Aorta (tissue), 5 donors: ENCODE measurements at regions not wholly inside any gene's neighbourhood (a gene's known extent, or its start where the extent isn't known, plus 50 kb on each side); places are given as distances from the start of the nearest gene placed in this dataset.

Experiments
- ATAC-seq: fragments of 200-7000 bp; cut with Tn5 transposase; one replicate; pipeline ENCODE4 v1.9.1; 2022; ENCODE audit warnings: moderate library complexity; ENCODE audit not compliant: low FRiP score
- DNase-seq, 2 donors: peaks; one replicate each; pipeline ENCODE4 v3.0.0-alpha.2; 2020
- H3K27ac ChIP-seq, 2 donors: one replicate each; pipeline ENCODE4 v1.5.1; 2013; ENCODE audit warnings: low read length in 2 of 2, mild to moderate bottlenecking in 2 of 2, moderate library complexity in 2 of 2, control low read depth in 1 of 2, inconsistent platforms in 1 of 2, low read depth in 1 of 2
- H3K27me3 ChIP-seq, 2 donors: one replicate each; pipeline ENCODE4 v1.6.1; 2013; ENCODE audit warnings: control low read depth in 1 of 2, low read length in 1 of 2, mild to moderate bottlenecking in 1 of 2, moderate library complexity in 1 of 2; ENCODE audit not compliant: insufficient read depth in 2 of 2, control insufficient read depth in 1 of 2
- H3K36me3 ChIP-seq, 2 donors: one replicate each; pipeline ENCODE4 v1.6.1; 2013; ENCODE audit warnings: control low read depth in 1 of 2, low read length in 1 of 2, mild to moderate bottlenecking in 1 of 2; ENCODE audit not compliant: insufficient read depth in 2 of 2, control insufficient read depth in 1 of 2
- H3K4me1 ChIP-seq, 2 donors: one replicate each; pipeline ENCODE4 v1.6.1; 2013; ENCODE audit warnings: low read length in 2 of 2, control low read depth in 1 of 2, mild to moderate bottlenecking in 1 of 2, moderate library complexity in 1 of 2; ENCODE audit not compliant: insufficient read depth in 2 of 2, control insufficient read depth in 1 of 2
- H3K4me3 ChIP-seq, 2 donors: one replicate each; pipeline ENCODE4 v1.5.1; 2013; ENCODE audit warnings: low read length in 2 of 2, control low read depth in 1 of 2, mild to moderate bottlenecking in 1 of 2
- H3K9me3 ChIP-seq: one replicate; pipeline ENCODE4 v1.6.1; 2013; ENCODE audit warnings: mild to moderate bottlenecking, low read length; ENCODE audit not compliant: control insufficient read depth
- WGBS, 2 donors: extraction: QIAGEN DNeasy Blood & Tissue Kit; methylation state at CpG; one replicate each; pipeline ENCODE4 v1.1.7; 2013; 5-methylcytosine and 5-hydroxymethylcytosine counted together
- intact Hi-C, 2 donors: fragments of 100-400 bp; cut with DNase I; formaldehyde crosslinking; loops; one replicate each; pipeline versions ENCODE4 v1.14.2 to v1.15.0; 2022
- donor health status: healthy with polysubstance abuse.
- donor health status: Bipolar disorder and iron deficiency.
- donor health status: DM: no; HTN: no; CAD: no.
- donor health status: DM: no; HTN: no; CAD: no.
- donor health status: DM: yes; HTN: yes; CAD: no.

DNA sequence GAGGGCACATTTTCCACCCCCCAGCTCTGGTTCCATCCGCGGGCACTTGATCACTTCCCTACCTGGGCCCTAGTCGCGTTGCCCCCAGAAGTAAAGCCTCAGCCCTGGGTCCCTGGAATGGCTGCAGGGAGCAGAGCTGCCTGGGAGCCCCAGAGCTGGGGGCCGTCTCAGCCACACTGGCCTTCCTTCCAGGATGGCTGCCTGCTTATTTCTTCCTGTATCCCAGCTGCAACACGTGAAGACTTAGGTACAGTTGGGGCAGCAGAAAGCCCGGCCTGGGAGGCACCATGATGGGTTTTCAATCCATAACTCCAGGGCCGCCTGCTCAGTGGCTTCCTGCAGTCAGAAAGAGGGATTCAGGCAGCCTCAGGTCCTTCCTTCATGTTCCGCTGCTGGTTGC is 232.3 kb downstream of the IRX2 start:
- H3K36me3 ChIP-seq: no peaks in the 10 kb centered on the region
- 78 to 81% methylated on average over 9 of the region's 9 CpGs for WGBS, 2 donors
- no peak overlapping the region for H3K4me3 ChIP-seq
- intact Hi-C loops: no loop called here
- H3K27me3 ChIP-seq: no peaks in the 10 kb centered on the region
- H3K9me3 ChIP-seq: no peaks in the 10 kb centered on the region
- DNase-seq (no peak), ATAC-seq (no peak)
- H3K27ac ChIP-seq: no peak overlapping the region
- no peaks in the 10 kb centered on the region for H3K4me1 ChIP-seq

DNA sequence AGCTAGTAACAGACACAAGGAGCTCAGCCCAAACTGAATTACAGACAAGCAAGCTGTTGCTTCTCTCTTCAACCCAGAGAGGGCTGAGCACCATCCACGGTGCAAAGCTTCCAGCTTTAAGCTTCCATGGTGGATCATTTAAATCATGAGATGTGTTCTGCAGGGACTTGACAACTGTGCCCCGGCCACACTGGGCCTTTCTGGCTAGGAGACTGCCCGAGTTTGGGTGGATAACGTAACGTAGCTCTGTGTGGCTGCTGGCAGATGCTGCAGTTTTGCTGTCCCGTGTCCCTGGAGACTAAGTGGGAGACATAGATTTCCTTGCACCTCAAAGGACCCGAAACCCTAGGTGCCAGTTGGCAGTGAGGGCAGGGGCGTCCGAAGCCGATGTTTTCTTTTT is 234.0 kb downstream of the IRX2 start:
- WGBS, 2 donors: 76 to 77% methylated on average over 10 of the region's 10 CpGs
- intact Hi-C loops: no loop called here
- H3K9me3 ChIP-seq: no peaks in the 10 kb centered on the region

DNA sequence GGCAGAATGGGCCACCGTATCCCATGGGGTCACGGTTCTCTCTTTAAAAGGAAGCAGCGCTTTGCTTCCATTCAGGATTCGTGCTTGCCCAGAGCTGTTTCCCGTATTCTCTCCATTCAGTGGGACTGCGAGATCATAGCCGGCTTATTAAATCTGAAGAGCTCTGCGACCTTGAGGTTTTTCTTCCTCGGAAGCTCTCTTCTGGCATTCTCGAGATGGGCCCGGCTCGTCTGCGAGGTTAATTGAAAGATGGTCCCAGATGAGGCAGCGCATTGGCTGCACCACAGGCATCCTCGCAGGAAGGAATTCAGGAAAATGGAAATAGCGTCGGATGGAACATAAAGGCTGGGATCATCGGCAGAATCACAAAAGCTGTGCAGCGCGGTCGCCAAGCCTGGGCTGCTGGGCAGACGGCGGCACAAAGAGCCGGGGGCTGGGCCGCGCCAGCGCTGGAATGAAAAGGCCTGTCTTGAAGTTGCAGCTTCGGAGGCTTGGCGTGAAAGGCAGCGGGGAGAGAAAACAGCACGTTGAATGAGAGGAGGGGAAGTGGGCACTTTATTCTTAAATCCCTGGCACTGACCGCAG is 236.2 kb downstream of the IRX2 start:
- Histone ChIP-seq H3K36me3 (no peaks in the 10 kb centered on the region), H3K27me3 (no peaks in the 10 kb centered on the region), H3K4me1 (no peaks in the 10 kb centered on the region), H3K4me3 (no peak overlapping the region), H3K27ac (no peak overlapping the region), H3K9me3 (peaks cover 2% of the 10 kb centered on the region)
- ATAC-seq: no peak
- DNase-seq: no peak
- intact Hi-C loops: no loop called here
- WGBS, 2 donors: 71 to 79% methylated on average over 32 of the region's 32 CpGs

More for the DNA sequence above, 234.0 kb downstream of the IRX2 start:
- no peak overlapping the region for H3K4me3 ChIP-seq
- DNase-seq (no peak), ATAC-seq (no peak)
- H3K27ac ChIP-seq: no peak overlapping the region
- H3K4me1 ChIP-seq: no peaks in the 10 kb centered on the region
- no peaks in the 10 kb centered on the region for H3K36me3 ChIP-seq
- H3K27me3 ChIP-seq: no peaks in the 10 kb centered on the region

DNA sequence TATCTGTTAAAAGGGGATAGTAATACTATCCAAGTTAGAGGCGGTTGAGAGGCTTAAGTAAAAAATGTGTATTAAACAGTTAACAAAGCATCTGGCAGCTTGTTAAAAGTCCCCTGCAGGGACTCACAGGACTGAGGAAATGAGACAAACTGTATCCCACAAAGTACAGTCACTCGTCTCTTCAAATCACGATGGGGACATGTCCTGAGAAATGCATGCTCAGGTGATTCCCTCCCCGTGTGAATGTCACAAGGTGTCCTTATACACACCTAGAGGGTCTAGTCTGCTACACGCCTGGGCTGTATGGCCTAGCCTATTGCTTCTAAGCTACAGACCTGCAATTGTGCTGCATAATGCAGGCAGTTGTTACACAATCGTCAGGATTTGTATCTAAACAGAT is 237.0 kb downstream of the IRX2 start:
- no peak overlapping the region for H3K4me3 ChIP-seq
- H3K27ac ChIP-seq: no peak overlapping the region
- no peak for DNase-seq
- no peak for ATAC-seq
- intact Hi-C loops: no loop called here
- H3K4me1 ChIP-seq: no peaks in the 10 kb centered on the region
- H3K9me3 ChIP-seq: peaks cover 2% of the 10 kb centered on the region
- WGBS, 2 donors: 60 to 67% methylated on average over 6 of the region's 6 CpGs
- H3K36me3 ChIP-seq: no peaks in the 10 kb centered on the region
- H3K27me3 ChIP-seq: no peaks in the 10 kb centered on the region

DNA sequence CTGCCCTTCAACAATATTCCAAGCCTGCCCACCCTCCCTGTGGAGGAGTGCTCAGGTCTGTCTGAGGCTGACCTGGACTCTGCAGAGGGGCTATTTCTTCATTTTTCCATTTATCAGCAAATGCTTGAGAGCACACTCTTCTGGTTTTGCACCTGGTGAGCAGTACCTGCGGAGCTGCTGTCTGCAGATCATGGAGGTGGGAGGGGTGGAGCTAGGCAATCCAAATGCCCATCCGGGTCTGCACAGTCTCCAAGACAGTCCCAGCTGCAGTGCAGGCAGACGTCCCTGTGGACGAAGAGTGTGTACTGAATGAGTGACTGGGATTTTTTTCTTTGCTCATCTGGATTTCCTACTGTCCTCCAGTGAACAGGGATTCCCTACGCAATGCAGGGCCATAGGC is 239.8 kb downstream of the IRX2 start:
- H3K27ac ChIP-seq: no peak overlapping the region
- H3K4me1 ChIP-seq: no peaks in the 10 kb centered on the region
- no peak overlapping the region for H3K4me3 ChIP-seq
- intact Hi-C loops: no loop called here
- H3K36me3 ChIP-seq: no peaks in the 10 kb centered on the region
- peaks cover 2% of the 10 kb centered on the region for H3K9me3 ChIP-seq
- no peak for DNase-seq
- 76% methylated on average over 5 of the region's 5 CpGs for WGBS, 2 donors
- H3K27me3 ChIP-seq: no peaks in the 10 kb centered on the region
- ATAC-seq: no peak

DNA sequence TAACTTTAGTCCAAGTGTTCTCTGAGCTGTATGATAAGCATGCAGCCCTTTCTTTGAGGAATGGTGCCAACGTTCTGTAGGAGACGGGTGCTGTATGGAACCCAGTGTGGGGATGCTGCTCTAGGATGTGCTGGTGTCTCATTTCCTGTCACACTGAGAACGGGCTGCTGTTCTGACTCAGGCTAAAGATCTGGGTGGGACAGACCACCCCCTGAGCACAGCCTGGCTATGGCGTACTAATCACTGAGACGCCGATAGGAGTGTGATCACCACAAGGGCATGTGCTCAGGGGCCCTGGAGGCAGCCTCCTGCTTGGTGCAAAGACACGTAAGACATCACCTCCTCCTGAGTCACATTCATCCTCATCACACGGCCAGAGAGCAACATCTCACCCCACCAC is 240.4 kb downstream of the IRX2 start:
- H3K36me3 ChIP-seq: no peaks in the 10 kb centered on the region
- no peaks in the 10 kb centered on the region for H3K27me3 ChIP-seq
- no peak for DNase-seq
- H3K9me3 ChIP-seq: peaks cover 2% of the 10 kb centered on the region
- H3K4me1 ChIP-seq: no peaks in the 10 kb centered on the region
- no peak for ATAC-seq
- intact Hi-C loops: no loop called here
- no peak overlapping the region for H3K27ac ChIP-seq
- no peak overlapping the region for H3K4me3 ChIP-seq
- 71 to 73% methylated on average over 8 of the region's 8 CpGs for WGBS, 2 donors

DNA sequence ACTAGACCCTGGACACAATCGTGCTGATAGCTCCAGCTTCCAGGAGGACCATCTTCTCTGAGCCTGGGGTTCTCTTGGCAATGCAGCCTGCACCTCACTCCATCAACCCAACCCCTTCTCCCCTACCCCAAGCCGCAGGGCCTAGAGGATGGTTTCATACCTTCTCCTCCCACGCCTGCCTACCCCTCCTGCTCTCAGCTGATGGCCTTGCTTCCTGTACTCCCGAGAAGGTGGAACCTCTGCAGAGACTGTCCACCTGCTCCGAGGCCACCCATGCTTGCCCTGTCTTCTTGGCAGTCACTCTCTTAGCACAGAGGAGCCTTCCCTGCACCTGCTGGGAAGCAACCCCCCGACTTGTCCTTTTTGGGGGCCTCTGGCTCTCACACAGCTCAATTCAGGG is 241.9 kb downstream of the IRX2 start:
- no peaks in the 10 kb centered on the region for H3K4me1 ChIP-seq

DNA sequence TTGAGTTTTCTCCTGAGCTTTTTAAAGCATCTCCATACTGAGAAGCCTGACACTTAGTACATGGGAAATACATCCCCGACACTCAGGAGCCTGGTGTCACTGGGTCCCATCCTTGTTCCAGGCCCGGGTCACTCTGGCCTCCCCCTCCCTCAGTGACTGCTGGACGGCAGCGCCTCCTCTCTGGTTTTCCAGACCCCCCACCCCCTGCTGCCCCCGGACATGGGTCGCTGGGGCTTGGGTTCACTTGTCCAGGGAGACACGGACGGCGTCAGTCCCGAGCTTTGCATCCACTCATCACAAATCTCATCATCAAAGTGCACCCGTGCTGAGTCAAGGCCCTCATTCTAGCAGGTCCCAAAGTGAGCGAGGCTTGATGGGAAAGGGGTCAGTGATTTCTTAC is 243.0 kb downstream of the IRX2 start:
- ATAC-seq: no peak
- 68 to 72% methylated on average over 12 of the region's 12 CpGs for WGBS, 2 donors
- Histone ChIP-seq H3K4me1 (no peaks in the 10 kb centered on the region), H3K27me3 (no peaks in the 10 kb centered on the region), H3K36me3 (no peaks in the 10 kb centered on the region), H3K27ac (no peak overlapping the region), H3K9me3 (peaks cover 5% of the 10 kb centered on the region), H3K4me3 (no peak overlapping the region)
- no peak for DNase-seq
- intact Hi-C loops: no loop called here

More for the DNA sequence above, 241.9 kb downstream of the IRX2 start:
- Histone ChIP-seq H3K36me3 (no peaks in the 10 kb centered on the region), H3K4me3 (no peak overlapping the region), H3K9me3 (peaks cover 2% of the 10 kb centered on the region), H3K27ac (no peak overlapping the region), H3K27me3 (no peaks in the 10 kb centered on the region)
- ATAC-seq (no peak), DNase-seq (no peak)
- 75 to 76% methylated on average over 6 of the region's 6 CpGs for WGBS, 2 donors
- intact Hi-C loops: no loop called here

DNA sequence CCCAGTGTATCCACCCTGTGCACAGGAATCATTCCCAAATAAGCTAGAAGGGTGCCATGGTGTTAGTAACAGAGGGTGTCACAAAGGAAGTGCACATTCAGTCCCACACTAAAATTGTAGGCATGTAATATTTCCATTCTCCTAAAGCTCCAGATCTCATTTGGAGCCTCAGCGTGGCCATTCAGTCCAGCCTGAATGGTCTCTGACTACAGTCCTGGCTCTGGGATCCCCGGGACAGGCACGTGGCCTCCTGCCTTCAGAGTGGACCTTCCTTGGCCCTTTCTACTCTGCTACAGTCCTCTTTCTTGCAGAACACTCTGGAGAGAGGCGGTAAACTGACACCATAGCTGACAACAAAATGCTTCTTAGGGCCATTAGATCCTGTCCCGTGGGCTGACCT is 243.9 kb downstream of the IRX2 start:
- DNase-seq (no peak), ATAC-seq (no peak)
- no peaks in the 10 kb centered on the region for H3K27me3 ChIP-seq
- peaks cover 5% of the 10 kb centered on the region for H3K9me3 ChIP-seq
- no peak overlapping the region for H3K27ac ChIP-seq
- H3K36me3 ChIP-seq: no peaks in the 10 kb centered on the region
- intact Hi-C loops: no loop called here
- no peak overlapping the region for H3K4me3 ChIP-seq
- no peaks in the 10 kb centered on the region for H3K4me1 ChIP-seq
- 62 to 67% methylated on average over 5 of the region's 5 CpGs for WGBS, 2 donors
